ENCODE measurements at regions not wholly inside any gene's neighbourhood (a gene's known extent, or its start where the extent isn't known, plus 50 kb on each side); places are given as distances from the start of the nearest gene placed in this dataset.

- DNase-seq: no peak
These were observed 101.4 kb upstream of the NPY2R start for GRCh38 chr4:155107059-155107458.

GRCh38 chr4:155114790-155115189, 93.6 kb upstream of the NPY2R start:
- DNase-seq: no peak

GRCh38 chr4:155119006-155119405, 89.4 kb upstream of the NPY2R start:
- no peak for DNase-seq

GRCh38 chr4:155120536-155120935, 87.9 kb upstream of the NPY2R start:
- no peak for DNase-seq

GRCh38 chr4:155122382-155122781, 86.1 kb upstream of the NPY2R start:
- no peak for DNase-seq

- DNase-seq: no peak
These were observed 74.3 kb upstream of the NPY2R start for GRCh38 chr4:155134136-155134535.

- DNase-seq: no peak
These were observed 67.5 kb upstream of the NPY2R start for GRCh38 chr4:155140889-155141288.

GRCh38 chr4:155143512-155143911, 64.9 kb upstream of the NPY2R start:
- DNase-seq: no peak
